Body of pancreas (tissue), 4 donors: ENCODE measurements at regions not wholly inside any gene's neighbourhood (a gene's known extent, or its start where the extent isn't known, plus 50 kb on each side); places are given as distances from the start of the nearest gene placed in this dataset.

Experiments used
- POLR2A ChIP-seq, 3 donors: fragments of 450-650 bp; IDR thresholded peaks; one replicate each; pipeline ENCODE4 v1.6.1; 2016; ENCODE audit warnings: antibody characterized with exemption in 3 of 3, mild to moderate bottlenecking in 2 of 3
- TF ChIP-seq, protein P1 (sequence below), 7 experiments: fragments of 450-650 bp in 4 of 7; fragments of 200-600 bp in 3 of 7; sonication (generic) in 3 of 7; IDR thresholded peaks; one replicate each; pipeline ENCODE4 v1.5.1; 2016 to 2019; ENCODE audit warnings: antibody characterized with exemption in 7 of 7

GRCh38 chr14:44741431-44741830 lies 220.3 kb downstream of the KLHL28 start:
- TF ChIP-seq, protein P1, sequence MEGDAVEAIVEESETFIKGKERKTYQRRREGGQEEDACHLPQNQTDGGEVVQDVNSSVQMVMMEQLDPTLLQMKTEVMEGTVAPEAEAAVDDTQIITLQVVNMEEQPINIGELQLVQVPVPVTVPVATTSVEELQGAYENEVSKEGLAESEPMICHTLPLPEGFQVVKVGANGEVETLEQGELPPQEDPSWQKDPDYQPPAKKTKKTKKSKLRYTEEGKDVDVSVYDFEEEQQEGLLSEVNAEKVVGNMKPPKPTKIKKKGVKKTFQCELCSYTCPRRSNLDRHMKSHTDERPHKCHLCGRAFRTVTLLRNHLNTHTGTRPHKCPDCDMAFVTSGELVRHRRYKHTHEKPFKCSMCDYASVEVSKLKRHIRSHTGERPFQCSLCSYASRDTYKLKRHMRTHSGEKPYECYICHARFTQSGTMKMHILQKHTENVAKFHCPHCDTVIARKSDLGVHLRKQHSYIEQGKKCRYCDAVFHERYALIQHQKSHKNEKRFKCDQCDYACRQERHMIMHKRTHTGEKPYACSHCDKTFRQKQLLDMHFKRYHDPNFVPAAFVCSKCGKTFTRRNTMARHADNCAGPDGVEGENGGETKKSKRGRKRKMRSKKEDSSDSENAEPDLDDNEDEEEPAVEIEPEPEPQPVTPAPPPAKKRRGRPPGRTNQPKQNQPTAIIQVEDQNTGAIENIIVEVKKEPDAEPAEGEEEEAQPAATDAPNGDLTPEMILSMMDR (IDR thresholded peaks at IDR 0.05), result no peak
- no peak for TF ChIP-seq POLR2A (IDR thresholded peaks at IDR 0.05)
